Transverse colon (tissue), 4 donors: ENCODE measurements at regions not wholly inside any gene's neighbourhood (a gene's known extent, or its start where the extent isn't known, plus 50 kb on each side); places are given as distances from the start of the nearest gene placed in this dataset.
"Not testable (repeated sequence)": the region's sequence is repeated elsewhere in the genome, so short reads cannot be mapped to it uniquely, and the experiment has no call there.

Experiments used
- DNase-seq: peaks from one replicate; pipeline ENCODE4 v3.0.0-alpha.2; 2019
- H3K27ac ChIP-seq, 4 donors: fragments of 200-600 bp; sonication (generic); 2 replicates each; pipeline ENCODE4 v1.5.1; 2016 to 2018; ENCODE audit warnings: inconsistent platforms in 4 of 4
- H3K27me3 ChIP-seq: fragments of 200-600 bp; sonication (generic); 2 replicates; pipeline ENCODE4 v1.5.1; 2017; ENCODE audit warnings: inconsistent platforms
- H3K36me3 ChIP-seq, 4 donors: fragments of 200-600 bp; sonication (generic); 2 replicates each; pipeline ENCODE4 v1.5.1; 2017 to 2019; ENCODE audit warnings: inconsistent platforms in 4 of 4
- H3K4me1 ChIP-seq, 4 donors: fragments of 200-600 bp; sonication (generic); 2 replicates each; pipeline ENCODE4 v1.5.1; 2017 to 2020; ENCODE audit warnings: inconsistent platforms in 4 of 4
- H3K4me3 ChIP-seq, 4 donors: fragments of 200-600 bp; sonication (generic); 1 replicate in 1 of 4; 2 replicates in 3 of 4; pipeline versions ENCODE4 v1.5.1 to v1.6.1; 2017 to 2019; ENCODE audit warnings: inconsistent platforms in 4 of 4
- H3K9me3 ChIP-seq, 2 donors: fragments of 200-600 bp; sonication (generic); 2 replicates each; pipeline ENCODE4 v1.5.1; 2017 to 2019; ENCODE audit warnings: inconsistent platforms in 2 of 2
- CTCF ChIP-seq, 5 experiments: fragments of 200-600 bp in 3 of 5; fragments of 450-650 bp in 2 of 5; sonication (generic) in 3 of 5; IDR thresholded peaks; 1 replicate in 2 of 5; 2 replicates in 3 of 5; pipeline ENCODE4 v1.5.1; 2016 to 2017; ENCODE audit warnings: antibody characterized with exemption in 5 of 5, inconsistent platforms in 3 of 5, mild to moderate bottlenecking in 2 of 5, moderate library complexity in 1 of 5
- EP300 ChIP-seq: sonication (generic); formaldehyde crosslinking; IDR thresholded peaks from one replicate; pipeline ENCODE4 v1.6.1; 2017; ENCODE audit warnings: antibody characterized with exemption, low read depth
- POLR2A ChIP-seq: fragments of 450-650 bp; IDR thresholded peaks from one replicate; pipeline ENCODE4 v1.6.1; 2016; ENCODE audit warnings: antibody characterized with exemption, mild to moderate bottlenecking, moderate library complexity
- POLR2AphosphoS5 ChIP-seq, 3 donors: sonication (generic); formaldehyde crosslinking; IDR thresholded peaks; one replicate each; pipeline ENCODE4 v1.6.1; 2016; ENCODE audit warnings: antibody characterized with exemption in 3 of 3
- WGBS, 2 donors: methylation state at CpG; one replicate each; pipeline ENCODE4 v1.1.5; 2018; ENCODE audit warnings: low coverage in 1 of 2; 5-methylcytosine and 5-hydroxymethylcytosine counted together
- in situ Hi-C, 4 donors: fragments of 200-750 bp; cut with MboI; loops; one replicate each; pipeline versions ENCODE4 v1.15.0 to v1.15.1; 2017; ENCODE audit warnings: low sequenced_read_pairs in 3 of 4, low pct_ligation_motif_present in 1 of 4, low pct_unique_long_range_greater_than_20kb in 1 of 4
- intact Hi-C: fragments of 100-400 bp; cut with DNase I; formaldehyde crosslinking; loops from one replicate; pipeline ENCODE4 v1.15.1; 2023; ENCODE audit warnings: low total_unique reads

- Histone ChIP-seq H3K27me3 (no peaks in the 10 kb centered on the region), H3K4me1 (no peaks in the 10 kb centered on the region), H3K9me3 (no peaks in the 10 kb centered on the region), H3K36me3 (no peaks in the 10 kb centered on the region), H3K27ac (no peak overlapping the region), H3K4me3 (no peak overlapping the region)
- intact Hi-C loops (no loop called here), in situ Hi-C loops (no loop called here)
- no peak for DNase-seq
- WGBS, 2 donors: 71% methylated on average over 1 to 2 of the region's 2 CpGs
- TF ChIP-seq POLR2AphosphoS5 (IDR thresholded peaks at IDR 0.05) (no peak), POLR2A (no peak), CTCF (IDR thresholded peaks at IDR 0.05) (no peak), EP300 (no peak)
These were observed 226.2 kb upstream of the DGKB start for GRCh38 chr7:15128716-15129115.

GRCh38 chr7:15126653-15127052 lies 224.1 kb upstream of the DGKB start:
- DNase-seq, H3K27ac ChIP-seq, H3K9me3 ChIP-seq, H3K4me1 ChIP-seq, in situ Hi-C loops, intact Hi-C loops, H3K27me3 ChIP-seq, H3K36me3 ChIP-seq, H3K4me3 ChIP-seq: not testable (repeated sequence)
- WGBS, 2 donors: 40 to 50% methylated on average over 1 of the region's 1 CpG

GRCh38 chr7:15123901-15124300 lies 221.3 kb upstream of the DGKB start:
- in situ Hi-C loops: no loop called here
- no peaks in the 10 kb centered on the region for H3K27me3 ChIP-seq
- H3K4me3 ChIP-seq: no peak overlapping the region
- no peak for DNase-seq
- H3K9me3 ChIP-seq: no peaks in the 10 kb centered on the region
- TF ChIP-seq POLR2AphosphoS5 (IDR thresholded peaks at IDR 0.05) (no peak), EP300 (no peak), POLR2A (no peak), CTCF (IDR thresholded peaks at IDR 0.05) (no peak)
- H3K36me3 ChIP-seq: no peaks in the 10 kb centered on the region
- H3K4me1 ChIP-seq: no peaks in the 10 kb centered on the region
- WGBS, 2 donors: 67 to 95% methylated on average over 2 to 3 of the region's 3 CpGs
- no peak overlapping the region for H3K27ac ChIP-seq
- intact Hi-C loops: no loop called here

- TF ChIP-seq POLR2A (no peak), CTCF (IDR thresholded peaks at IDR 0.05) (no peak), POLR2AphosphoS5 (IDR thresholded peaks at IDR 0.05) (no peak), EP300 (no peak)
- Histone ChIP-seq H3K27me3 (no peaks in the 10 kb centered on the region), H3K4me3 (no peak overlapping the region), H3K4me1 (no peaks in the 10 kb centered on the region), H3K9me3 (no peaks in the 10 kb centered on the region), H3K27ac (no peak overlapping the region), H3K36me3 (no peaks in the 10 kb centered on the region)
- intact Hi-C loops: no loop called here
- 67 to 69% methylated on average over 1 of the region's 1 CpG for WGBS, 2 donors
- no peak for DNase-seq
- in situ Hi-C loops: no loop called here
These were observed 211.2 kb upstream of the DGKB start for GRCh38 chr7:15113752-15114151.

- no peak for TF ChIP-seq CTCF (IDR thresholded peaks at IDR 0.05)
- no peak for DNase-seq
- 62 to 71% methylated on average over 3 of the region's 3 CpGs for WGBS, 2 donors
- Histone ChIP-seq H3K36me3 (no peaks in the 10 kb centered on the region), H3K9me3 (no peaks in the 10 kb centered on the region), H3K27ac (no peak overlapping the region), H3K4me1 (no peaks in the 10 kb centered on the region), H3K4me3 (no peak overlapping the region), H3K27me3 (no peaks in the 10 kb centered on the region)
- in situ Hi-C loops: no loop called here
- intact Hi-C loops: no loop called here
These were observed 203.2 kb upstream of the DGKB start for GRCh38 chr7:15105711-15106110.
